H9 (cell line): ENCODE measurements at regions not wholly inside any gene's neighbourhood (a gene's known extent, or its start where the extent isn't known, plus 50 kb on each side); places are given as distances from the start of the nearest gene placed in this dataset.

ENCODE experiments used
- DNase-seq: peaks from one replicate; pipeline ENCODE4 v3.0.0-alpha.2; 2017
- H2AFZ ChIP-seq: one replicate; pipeline ENCODE4 v1.6.1; 2013; ENCODE audit warnings: mild to moderate bottlenecking, low read length, control low read depth, moderate library complexity
- H2AK5ac ChIP-seq: 2 replicates; pipeline ENCODE4 v1.6.1; 2013; ENCODE audit warnings: low read length, control low read depth, mixed read lengths; ENCODE audit not compliant: insufficient read length
- H2BK120ac ChIP-seq: one replicate; pipeline ENCODE4 v1.6.1; 2013; ENCODE audit warnings: low read depth, mild to moderate bottlenecking, low read length, control low read depth, inconsistent platforms; ENCODE audit not compliant: poor library complexity, severe bottlenecking
- H2BK12ac ChIP-seq: 2 replicates; pipeline ENCODE4 v1.6.1; 2013; ENCODE audit warnings: low read length, control low read depth, mixed read lengths, low read depth; ENCODE audit not compliant: insufficient read length
- H2BK15ac ChIP-seq: 2 replicates; pipeline ENCODE4 v1.6.1; 2013; ENCODE audit warnings: low read depth, low read length, control low read depth
- H2BK20ac ChIP-seq: one replicate; pipeline ENCODE4 v1.6.1; 2013; ENCODE audit warnings: low read depth, mild to moderate bottlenecking, low read length, control low read depth, inconsistent platforms; ENCODE audit not compliant: poor library complexity, severe bottlenecking
- H2BK5ac ChIP-seq: 2 replicates; pipeline ENCODE4 v1.6.1; 2013; ENCODE audit warnings: low read length, control low read depth, mixed read lengths; ENCODE audit not compliant: insufficient read length
- H3K14ac ChIP-seq: 2 replicates; pipeline ENCODE4 v1.6.1; 2013; ENCODE audit warnings: low read length, control low read depth; ENCODE audit not compliant: insufficient read depth
- H3K18ac ChIP-seq: 2 replicates; pipeline ENCODE4 v1.6.1; 2013; ENCODE audit warnings: low read depth, mild to moderate bottlenecking, mixed read lengths, low read length, control low read depth; ENCODE audit not compliant: insufficient read length
- H3K23ac ChIP-seq: 2 replicates; pipeline ENCODE4 v1.6.1; 2013; ENCODE audit warnings: low read length, control low read depth, mixed read lengths, low read depth; ENCODE audit not compliant: insufficient read length
- H3K23me2 ChIP-seq: 2 replicates; pipeline ENCODE4 v1.6.1; 2013; ENCODE audit warnings: low read depth, mild to moderate bottlenecking, mixed read lengths, low read length, control low read depth; ENCODE audit not compliant: insufficient read length, poor library complexity, severe bottlenecking
- H3K27ac ChIP-seq: 2 replicates; pipeline ENCODE4 v1.5.1; 2013; ENCODE audit warnings: low read length, control low read depth, mixed read lengths, low read depth; ENCODE audit not compliant: insufficient read length
- H3K27me3 ChIP-seq: 2 replicates; pipeline ENCODE4 v1.6.1; 2013; ENCODE audit warnings: low read length, control low read depth, inconsistent platforms; ENCODE audit not compliant: insufficient read depth
- H3K4ac ChIP-seq: 2 replicates; pipeline ENCODE4 v1.6.1; 2013; ENCODE audit warnings: low read depth, mild to moderate bottlenecking, control low read depth, inconsistent platforms, low read length, moderate library complexity
- H3K4me1 ChIP-seq: 2 replicates; pipeline ENCODE4 v1.6.1; 2013; ENCODE audit warnings: low read length, control low read depth, inconsistent platforms; ENCODE audit not compliant: insufficient read depth
- H3K4me2 ChIP-seq: 2 replicates; pipeline ENCODE4 v1.6.1; 2013; ENCODE audit warnings: low read length, control low read depth, mixed read lengths; ENCODE audit not compliant: insufficient read length, insufficient read depth
- H3K56ac ChIP-seq: 2 replicates; pipeline ENCODE4 v1.6.1; 2013; ENCODE audit warnings: low read depth, mild to moderate bottlenecking, mixed read lengths, low read length, control low read depth; ENCODE audit not compliant: insufficient read length
- H3K79me1 ChIP-seq: 2 replicates; pipeline ENCODE4 v1.6.1; 2013; ENCODE audit warnings: low read depth, mild to moderate bottlenecking, moderate library complexity, low read length, control low read depth, inconsistent platforms; ENCODE audit not compliant: insufficient read depth, poor library complexity, severe bottlenecking
- H3K79me2 ChIP-seq: 2 replicates; pipeline ENCODE4 v1.6.1; 2013; ENCODE audit warnings: low read length, control low read depth, inconsistent platforms; ENCODE audit not compliant: insufficient read depth
- H3K9ac ChIP-seq: 2 replicates; pipeline ENCODE4 v1.6.1; 2013; ENCODE audit warnings: low read length, control low read depth, mixed read lengths; ENCODE audit not compliant: insufficient read length; ENCODE audit errors: extremely low read depth
- H3K9me3 ChIP-seq: one replicate; pipeline ENCODE4 v1.6.1; 2013; ENCODE audit warnings: low read depth, low read length, inconsistent platforms; ENCODE audit not compliant: control insufficient read depth
- H3T11ph ChIP-seq: one replicate; pipeline ENCODE4 v1.6.1; 2013; ENCODE audit warnings: mild to moderate bottlenecking, low read length, control low read depth, inconsistent platforms
- H4K20me1 ChIP-seq: one replicate; pipeline ENCODE4 v1.6.1; 2013; ENCODE audit not compliant: control insufficient read depth, insufficient read length, insufficient read depth
- H4K5ac ChIP-seq: 2 replicates; pipeline ENCODE4 v1.6.1; 2013; ENCODE audit warnings: low read depth, mild to moderate bottlenecking, mixed read lengths, low read length, control low read depth; ENCODE audit not compliant: insufficient read length
- H4K8ac ChIP-seq: replicated peaks from 2 replicates; pipeline ENCODE4 v1.6.1; 2013; ENCODE audit warnings: low read length, control low read depth, mixed read lengths, low read depth; ENCODE audit not compliant: insufficient read length
- H4K91ac ChIP-seq: 2 replicates; pipeline ENCODE4 v1.6.1; 2013; ENCODE audit warnings: low read depth, mild to moderate bottlenecking, moderate library complexity, mixed read lengths, low read length, control low read depth; ENCODE audit not compliant: insufficient read length
- H3K27ac Mint-ChIP-seq, 3 experiments: 2 replicates in 2 of 3; 3 replicates in 1 of 3; pipeline ENCODE4 v1.8.0; 2020 to 2021; ENCODE audit warnings: mixed read lengths in 3 of 3, mild to moderate bottlenecking in 1 of 3, moderate library complexity in 1 of 3
- H3K27me3 Mint-ChIP-seq: 2 replicates; pipeline ENCODE4 v1.8.0; 2021; ENCODE audit warnings: low read depth, mild to moderate bottlenecking, moderate library complexity, mixed read lengths
- H3K36me3 Mint-ChIP-seq, 3 experiments: 2 replicates in 2 of 3; 3 replicates in 1 of 3; pipeline ENCODE4 v1.8.0; 2020 to 2021; ENCODE audit warnings: low read depth in 3 of 3, mixed read lengths in 3 of 3; ENCODE audit not compliant: insufficient read depth in 1 of 3
- H3K4me1 Mint-ChIP-seq, 2 experiments: 2 replicates each; pipeline ENCODE4 v1.8.0; 2020; ENCODE audit warnings: mixed read lengths in 2 of 2
- H3K4me3 Mint-ChIP-seq, 2 experiments: 2 replicates in 1 of 2; 3 replicates in 1 of 2; pipeline ENCODE4 v1.8.0; 2020 to 2021; ENCODE audit warnings: mild to moderate bottlenecking in 2 of 2, mixed read lengths in 2 of 2, moderate library complexity in 1 of 2
- H3K9me3 Mint-ChIP-seq, 2 experiments: 2 replicates in 1 of 2; 3 replicates in 1 of 2; pipeline ENCODE4 v1.8.0; 2020; ENCODE audit warnings: mild to moderate bottlenecking in 2 of 2, mixed read lengths in 2 of 2, moderate library complexity in 1 of 2
- WGBS: extraction: QIAGEN DNeasy Blood & Tissue Kit; methylation state at CpG from one replicate; pipeline ENCODE4 v1.1.7; 2013; ENCODE audit warnings: missing lambda C conversion rate, low lambda C conversion rate, mixed read lengths; ENCODE audit not compliant: insufficient read length; ENCODE audit errors: extremely low coverage; 5-methylcytosine and 5-hydroxymethylcytosine counted together
- TF ChIP-seq, protein P1 (sequence below): fragments of 200-600 bp; sonication (generic); conservative IDR thresholded peaks from 3 replicates; pipeline ENCODE4 v1.8.0; 2021; ENCODE audit warnings: antibody characterized with exemption, mild to moderate bottlenecking

DNA sequence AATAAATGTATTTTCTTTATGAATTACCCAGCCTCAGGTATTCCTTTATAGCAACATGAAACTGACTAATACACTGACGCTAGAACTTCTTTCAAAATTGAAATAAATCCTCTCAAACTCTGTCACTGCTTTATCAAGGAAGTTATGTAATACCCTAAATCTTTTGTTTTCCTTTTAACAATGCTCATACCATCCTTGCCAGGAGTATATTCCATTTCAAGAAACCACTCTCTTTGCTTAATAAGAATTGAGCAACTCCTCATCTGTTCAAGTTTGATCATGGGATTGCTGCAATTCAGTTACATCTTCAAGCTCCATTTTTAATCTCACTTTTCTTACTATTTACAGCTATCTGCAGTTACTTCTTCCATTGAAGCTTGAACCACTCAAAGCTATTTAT, 707.6 kb upstream of the MARCKS start:
- no peak for DNase-seq
- no peaks in the 10 kb centered on the region for H3K27me3 Mint-ChIP-seq
- Histone ChIP-seq H2AFZ (no peak overlapping the region), H3K56ac (no peak overlapping the region), H3K9ac (no peak overlapping the region), H3T11ph (no peak overlapping the region), H3K9me3 (no peaks in the 10 kb centered on the region), H4K20me1 (no peaks in the 10 kb centered on the region), H3K27ac (no peak overlapping the region), H2BK15ac (no peak overlapping the region), H3K4ac (no peak overlapping the region), H3K14ac (no peak overlapping the region), H3K4me1 (no peaks in the 10 kb centered on the region), H2BK120ac (no peak overlapping the region), H2BK20ac (no peak overlapping the region), H3K79me1 (no peaks in the 10 kb centered on the region), H3K18ac (no peak overlapping the region), H4K5ac (no peak overlapping the region), H2BK12ac (no peak overlapping the region), H3K4me2 (no peak overlapping the region), H3K79me2 (no peaks in the 10 kb centered on the region), H3K23ac (no peak overlapping the region), H2AK5ac (no peak overlapping the region), H3K23me2 (no peaks in the 10 kb centered on the region), H4K91ac (no peak overlapping the region), H4K8ac (no peak overlapping the region), H2BK5ac (no peak overlapping the region), H3K27me3 (no peaks in the 10 kb centered on the region)
- H3K9me3 Mint-ChIP-seq, result peaks cover 0 to 3% of the 10 kb centered on the region in 2 experiments; a peak in 3 of 5 replicates
- no CpG with 5 or more reads among the region's 1 CpG for WGBS
- TF ChIP-seq, protein P1, sequence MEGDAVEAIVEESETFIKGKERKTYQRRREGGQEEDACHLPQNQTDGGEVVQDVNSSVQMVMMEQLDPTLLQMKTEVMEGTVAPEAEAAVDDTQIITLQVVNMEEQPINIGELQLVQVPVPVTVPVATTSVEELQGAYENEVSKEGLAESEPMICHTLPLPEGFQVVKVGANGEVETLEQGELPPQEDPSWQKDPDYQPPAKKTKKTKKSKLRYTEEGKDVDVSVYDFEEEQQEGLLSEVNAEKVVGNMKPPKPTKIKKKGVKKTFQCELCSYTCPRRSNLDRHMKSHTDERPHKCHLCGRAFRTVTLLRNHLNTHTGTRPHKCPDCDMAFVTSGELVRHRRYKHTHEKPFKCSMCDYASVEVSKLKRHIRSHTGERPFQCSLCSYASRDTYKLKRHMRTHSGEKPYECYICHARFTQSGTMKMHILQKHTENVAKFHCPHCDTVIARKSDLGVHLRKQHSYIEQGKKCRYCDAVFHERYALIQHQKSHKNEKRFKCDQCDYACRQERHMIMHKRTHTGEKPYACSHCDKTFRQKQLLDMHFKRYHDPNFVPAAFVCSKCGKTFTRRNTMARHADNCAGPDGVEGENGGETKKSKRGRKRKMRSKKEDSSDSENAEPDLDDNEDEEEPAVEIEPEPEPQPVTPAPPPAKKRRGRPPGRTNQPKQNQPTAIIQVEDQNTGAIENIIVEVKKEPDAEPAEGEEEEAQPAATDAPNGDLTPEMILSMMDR, result no peak
- H3K4me3 Mint-ChIP-seq, result no peak overlapping the region
- no peak overlapping the region for H3K27ac Mint-ChIP-seq
- H3K36me3 Mint-ChIP-seq, result no peaks in the 10 kb centered on the region; a peak in 1 of 7 replicates
- no peaks in the 10 kb centered on the region for H3K4me1 Mint-ChIP-seq
